ENCODE measurements at regions not wholly inside any gene's neighbourhood (a gene's known extent, or its start where the extent isn't known, plus 50 kb on each side); places are given as distances from the start of the nearest gene placed in this dataset.

DNA sequence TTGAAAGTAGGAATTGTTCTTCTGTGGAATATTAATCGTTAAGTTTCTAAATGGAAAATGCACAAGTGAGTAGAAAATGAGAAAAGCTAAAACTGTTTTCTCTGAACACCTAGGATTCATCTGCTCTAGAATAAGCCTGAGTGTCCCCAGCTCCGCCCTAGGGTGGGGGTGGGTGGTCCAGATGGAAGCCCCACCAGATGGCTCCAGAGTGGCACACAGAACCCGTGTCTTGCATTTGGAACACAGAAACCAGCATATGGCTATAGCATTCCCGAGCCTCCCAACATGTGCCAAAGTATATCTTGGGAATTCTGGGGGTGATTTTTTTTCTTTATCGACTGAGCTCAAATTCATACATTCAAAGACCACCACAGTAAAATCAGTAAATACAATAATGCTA is 517.7 kb upstream of the PSMD7 start:
- TF ChIP-seq, protein P1, sequence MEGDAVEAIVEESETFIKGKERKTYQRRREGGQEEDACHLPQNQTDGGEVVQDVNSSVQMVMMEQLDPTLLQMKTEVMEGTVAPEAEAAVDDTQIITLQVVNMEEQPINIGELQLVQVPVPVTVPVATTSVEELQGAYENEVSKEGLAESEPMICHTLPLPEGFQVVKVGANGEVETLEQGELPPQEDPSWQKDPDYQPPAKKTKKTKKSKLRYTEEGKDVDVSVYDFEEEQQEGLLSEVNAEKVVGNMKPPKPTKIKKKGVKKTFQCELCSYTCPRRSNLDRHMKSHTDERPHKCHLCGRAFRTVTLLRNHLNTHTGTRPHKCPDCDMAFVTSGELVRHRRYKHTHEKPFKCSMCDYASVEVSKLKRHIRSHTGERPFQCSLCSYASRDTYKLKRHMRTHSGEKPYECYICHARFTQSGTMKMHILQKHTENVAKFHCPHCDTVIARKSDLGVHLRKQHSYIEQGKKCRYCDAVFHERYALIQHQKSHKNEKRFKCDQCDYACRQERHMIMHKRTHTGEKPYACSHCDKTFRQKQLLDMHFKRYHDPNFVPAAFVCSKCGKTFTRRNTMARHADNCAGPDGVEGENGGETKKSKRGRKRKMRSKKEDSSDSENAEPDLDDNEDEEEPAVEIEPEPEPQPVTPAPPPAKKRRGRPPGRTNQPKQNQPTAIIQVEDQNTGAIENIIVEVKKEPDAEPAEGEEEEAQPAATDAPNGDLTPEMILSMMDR (conservative IDR thresholded peaks at IDR 0.05; ENCODE audit: low read length), result no peak
- TF ChIP-seq EZH2phosphoT487 (IDR thresholded peaks at IDR 0.05; ENCODE audit: borderline replicate concordance, low read depth, low read length), result no peak

All from OCI-LY7 (cell line).